ENCODE measurements at regions not wholly inside any gene's neighbourhood (a gene's known extent, or its start where the extent isn't known, plus 50 kb on each side); places are given as distances from the start of the nearest gene placed in this dataset.

GRCh38 chr5:43926923-43927322 is 323.9 kb downstream of the NNT start:
- TF ChIP-seq POLR2A (IDR thresholded peaks at IDR 0.05; ENCODE audit: borderline replicate concordance, extremely low read depth, insufficient read depth, insufficient read length) (no peak), CTCF (IDR thresholded peaks at IDR 0.05 in 2 of 3, conservative IDR thresholded peaks at IDR 0.05 in 1 of 3; ENCODE audit: borderline replicate concordance in 1 of 3, insufficient read depth in 1 of 3, low read depth in 2 of 3, low read length in 2 of 3) (no peak), ATF3 (IDR thresholded peaks at IDR 0.05) (no peak), EZH2 (IDR thresholded peaks at IDR 0.05) (no peak)
- TF ChIP-seq, protein P1, sequence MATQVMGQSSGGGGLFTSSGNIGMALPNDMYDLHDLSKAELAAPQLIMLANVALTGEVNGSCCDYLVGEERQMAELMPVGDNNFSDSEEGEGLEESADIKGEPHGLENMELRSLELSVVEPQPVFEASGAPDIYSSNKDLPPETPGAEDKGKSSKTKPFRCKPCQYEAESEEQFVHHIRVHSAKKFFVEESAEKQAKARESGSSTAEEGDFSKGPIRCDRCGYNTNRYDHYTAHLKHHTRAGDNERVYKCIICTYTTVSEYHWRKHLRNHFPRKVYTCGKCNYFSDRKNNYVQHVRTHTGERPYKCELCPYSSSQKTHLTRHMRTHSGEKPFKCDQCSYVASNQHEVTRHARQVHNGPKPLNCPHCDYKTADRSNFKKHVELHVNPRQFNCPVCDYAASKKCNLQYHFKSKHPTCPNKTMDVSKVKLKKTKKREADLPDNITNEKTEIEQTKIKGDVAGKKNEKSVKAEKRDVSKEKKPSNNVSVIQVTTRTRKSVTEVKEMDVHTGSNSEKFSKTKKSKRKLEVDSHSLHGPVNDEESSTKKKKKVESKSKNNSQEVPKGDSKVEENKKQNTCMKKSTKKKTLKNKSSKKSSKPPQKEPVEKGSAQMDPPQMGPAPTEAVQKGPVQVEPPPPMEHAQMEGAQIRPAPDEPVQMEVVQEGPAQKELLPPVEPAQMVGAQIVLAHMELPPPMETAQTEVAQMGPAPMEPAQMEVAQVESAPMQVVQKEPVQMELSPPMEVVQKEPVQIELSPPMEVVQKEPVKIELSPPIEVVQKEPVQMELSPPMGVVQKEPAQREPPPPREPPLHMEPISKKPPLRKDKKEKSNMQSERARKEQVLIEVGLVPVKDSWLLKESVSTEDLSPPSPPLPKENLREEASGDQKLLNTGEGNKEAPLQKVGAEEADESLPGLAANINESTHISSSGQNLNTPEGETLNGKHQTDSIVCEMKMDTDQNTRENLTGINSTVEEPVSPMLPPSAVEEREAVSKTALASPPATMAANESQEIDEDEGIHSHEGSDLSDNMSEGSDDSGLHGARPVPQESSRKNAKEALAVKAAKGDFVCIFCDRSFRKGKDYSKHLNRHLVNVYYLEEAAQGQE (IDR thresholded peaks at IDR 0.05; ENCODE audit: low read depth) = no peak
